ENCODE measurements at regions not wholly inside any gene's neighbourhood (a gene's known extent, or its start where the extent isn't known, plus 50 kb on each side); places are given as distances from the start of the nearest gene placed in this dataset.

GRCh38 chr4:14334166-14334565 is 668.1 kb upstream of the CPEB2 start:
- TF ChIP-seq CTCF (optimal IDR thresholded peaks at IDR 0.05 in 1 of 3, IDR thresholded peaks at IDR 0.05 in 1 of 3, conservative IDR thresholded peaks at IDR 0.05 in 1 of 3; ENCODE audit: extremely low read depth in 1 of 3, insufficient read depth in 2 of 3, low read length in 3 of 3) (no peak), EZH2 (IDR thresholded peaks at IDR 0.05; ENCODE audit: low read length) (no peak)
